ENCODE measurements at regions not wholly inside any gene's neighbourhood (a gene's known extent, or its start where the extent isn't known, plus 50 kb on each side); places are given as distances from the start of the nearest gene placed in this dataset.

DNA sequence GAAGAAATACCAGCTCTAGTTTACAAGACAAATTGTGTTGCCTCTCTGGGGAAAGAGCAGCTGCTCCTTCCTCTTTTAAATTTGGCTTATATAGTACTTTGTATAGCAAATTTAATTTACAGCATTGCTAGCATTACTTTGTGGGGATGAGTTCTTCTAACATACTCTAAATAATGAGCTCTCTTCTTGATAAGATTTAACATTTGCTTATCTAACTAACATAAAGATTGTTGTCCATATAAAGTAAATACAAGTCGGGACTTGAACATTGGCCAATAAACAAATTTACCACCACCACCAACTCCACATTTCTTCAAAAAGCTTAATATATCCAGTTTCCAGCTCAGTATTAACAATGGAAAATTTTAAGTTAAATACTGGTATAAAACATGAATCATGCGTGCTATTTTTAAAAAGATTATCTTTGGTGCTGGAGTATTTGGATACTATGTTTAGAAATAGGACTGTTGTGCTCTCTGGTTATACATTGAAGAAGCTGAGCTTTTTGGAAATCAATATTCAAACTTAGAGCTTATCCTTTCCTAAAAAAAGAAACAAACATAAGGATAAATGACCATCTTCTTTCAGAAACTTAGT is 1146.9 kb upstream of the GJE1 start:
- H3K4me3 ChIP-seq (ENCODE audit: low read depth, low read length): no peak overlapping the region
- TF ChIP-seq, protein P1, sequence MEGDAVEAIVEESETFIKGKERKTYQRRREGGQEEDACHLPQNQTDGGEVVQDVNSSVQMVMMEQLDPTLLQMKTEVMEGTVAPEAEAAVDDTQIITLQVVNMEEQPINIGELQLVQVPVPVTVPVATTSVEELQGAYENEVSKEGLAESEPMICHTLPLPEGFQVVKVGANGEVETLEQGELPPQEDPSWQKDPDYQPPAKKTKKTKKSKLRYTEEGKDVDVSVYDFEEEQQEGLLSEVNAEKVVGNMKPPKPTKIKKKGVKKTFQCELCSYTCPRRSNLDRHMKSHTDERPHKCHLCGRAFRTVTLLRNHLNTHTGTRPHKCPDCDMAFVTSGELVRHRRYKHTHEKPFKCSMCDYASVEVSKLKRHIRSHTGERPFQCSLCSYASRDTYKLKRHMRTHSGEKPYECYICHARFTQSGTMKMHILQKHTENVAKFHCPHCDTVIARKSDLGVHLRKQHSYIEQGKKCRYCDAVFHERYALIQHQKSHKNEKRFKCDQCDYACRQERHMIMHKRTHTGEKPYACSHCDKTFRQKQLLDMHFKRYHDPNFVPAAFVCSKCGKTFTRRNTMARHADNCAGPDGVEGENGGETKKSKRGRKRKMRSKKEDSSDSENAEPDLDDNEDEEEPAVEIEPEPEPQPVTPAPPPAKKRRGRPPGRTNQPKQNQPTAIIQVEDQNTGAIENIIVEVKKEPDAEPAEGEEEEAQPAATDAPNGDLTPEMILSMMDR (IDR thresholded peaks at IDR 0.05; ENCODE audit: insufficient read depth, low read depth, low read length, missing control alignments): no peak
- DNase-seq (ENCODE audit: low read depth): no peak

DNA sequence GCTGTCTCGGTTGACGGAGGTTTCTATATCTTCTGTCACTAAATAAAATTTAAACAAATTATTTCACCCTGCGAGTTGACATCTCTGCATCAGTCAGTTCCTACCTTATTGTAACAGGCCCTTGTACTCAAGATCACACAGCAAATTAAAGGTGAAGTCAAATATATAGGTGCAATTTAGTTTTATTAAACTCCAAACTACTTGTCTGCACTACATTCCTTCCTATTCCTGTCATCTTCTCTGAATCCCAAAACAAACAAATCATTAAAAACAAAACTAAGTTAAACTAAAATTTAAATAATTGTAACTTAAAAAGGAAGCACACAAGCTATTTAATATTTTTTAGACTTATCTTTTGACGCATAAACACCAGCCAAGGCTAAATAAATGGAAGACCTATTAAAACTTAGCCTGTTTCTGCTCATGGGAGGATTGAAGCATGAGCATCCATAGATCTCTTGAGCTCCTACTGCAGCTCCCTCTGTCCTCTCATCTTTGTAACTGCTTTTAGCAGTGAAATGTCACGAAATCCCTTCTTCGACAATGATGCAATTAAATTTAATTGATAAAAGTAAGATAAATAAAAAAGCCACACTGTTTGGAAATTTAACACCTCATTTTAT is 1152.3 kb upstream of the GJE1 start:
- no peak for DNase-seq (ENCODE audit: low read depth)
- H3K4me3 ChIP-seq (ENCODE audit: low read depth, low read length): no peak overlapping the region

DNA sequence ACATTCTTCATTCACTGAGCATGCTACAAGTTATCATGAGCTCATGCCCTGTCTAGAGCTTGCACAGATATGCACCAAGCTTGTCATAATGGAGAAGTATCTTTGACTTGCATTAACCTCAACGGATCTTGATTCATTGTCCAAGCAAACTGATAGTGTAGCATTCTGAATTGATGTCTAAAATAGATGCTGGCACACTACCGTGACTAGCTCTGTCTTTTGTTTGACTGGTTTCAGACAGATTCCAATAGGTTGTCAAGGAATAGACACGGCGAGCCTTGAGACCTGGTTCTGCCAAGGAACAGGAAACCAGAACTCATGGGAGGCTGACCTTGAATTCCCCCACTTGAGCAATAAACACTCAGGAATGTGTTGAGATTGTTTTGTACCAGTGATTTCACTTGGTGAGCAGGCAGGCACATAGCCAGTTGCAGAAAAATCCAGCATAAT is 1153.1 kb upstream of the GJE1 start:
- DNase-seq (ENCODE audit: low read depth): no peak
- TF ChIP-seq, protein P1 (IDR thresholded peaks at IDR 0.05; ENCODE audit: insufficient read depth, low read depth, low read length, missing control alignments): no peak
- no peak overlapping the region for H3K4me3 ChIP-seq (ENCODE audit: low read depth, low read length)

More for the DNA sequence above, 1152.3 kb upstream of the GJE1 start:
- TF ChIP-seq, protein P1 (IDR thresholded peaks at IDR 0.05; ENCODE audit: insufficient read depth, low read depth, low read length, missing control alignments): no peak

DNA sequence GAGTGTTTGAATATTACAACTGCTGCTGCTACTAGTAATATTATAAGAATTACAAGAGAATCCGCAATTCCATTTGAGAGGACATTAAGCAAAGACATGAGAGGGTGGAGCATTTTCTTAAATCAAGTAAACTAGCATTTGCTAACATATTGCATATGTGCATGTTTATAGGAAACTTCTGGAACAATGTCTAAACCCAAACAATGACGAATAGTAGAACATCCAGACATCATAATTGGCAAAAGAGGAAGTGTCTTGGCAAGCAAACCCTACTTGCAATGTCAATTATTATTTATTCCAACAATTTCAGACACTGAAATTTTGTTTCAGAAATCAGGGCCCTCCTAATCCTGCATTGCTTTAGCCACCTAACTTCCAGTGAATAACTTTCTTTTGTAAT is 1155.3 kb upstream of the GJE1 start:
- H3K4me3 ChIP-seq (ENCODE audit: low read depth, low read length): no peak overlapping the region
- no peak for DNase-seq (ENCODE audit: low read depth)
- TF ChIP-seq, protein P1 (IDR thresholded peaks at IDR 0.05; ENCODE audit: insufficient read depth, low read depth, low read length, missing control alignments): no peak

DNA sequence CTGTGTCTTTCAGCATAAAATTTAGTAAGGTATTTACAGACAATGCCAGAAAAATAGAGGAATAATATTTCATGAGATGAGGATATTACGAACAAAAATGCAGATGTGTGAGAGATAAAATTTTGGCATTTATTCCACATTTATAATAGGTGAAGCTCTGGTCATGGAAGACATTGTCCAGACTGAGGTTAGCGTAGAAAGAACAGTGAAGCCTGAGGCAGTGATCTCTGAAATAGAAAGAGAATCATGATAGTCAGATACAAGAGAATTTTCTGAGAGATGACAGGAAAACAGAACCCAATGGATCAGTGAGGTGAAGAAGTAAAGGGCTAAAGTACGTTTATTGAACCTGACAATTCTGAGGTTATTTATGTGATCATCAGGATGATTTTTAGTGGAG is 1155.9 kb upstream of the GJE1 start:
- no peak overlapping the region for H3K4me3 ChIP-seq (ENCODE audit: low read depth, low read length)

GRCh38 chr6:140970485-140970884 is 1162.2 kb upstream of the GJE1 start:
- TF ChIP-seq, protein P1 (IDR thresholded peaks at IDR 0.05; ENCODE audit: insufficient read depth, low read depth, low read length, missing control alignments): no peak
- H3K4me3 ChIP-seq (ENCODE audit: low read depth, low read length): no peak overlapping the region
- DNase-seq (ENCODE audit: low read depth): no peak

More for the DNA sequence above, 1155.9 kb upstream of the GJE1 start:
- TF ChIP-seq, protein P1 (IDR thresholded peaks at IDR 0.05; ENCODE audit: insufficient read depth, low read depth, low read length, missing control alignments): no peak
- DNase-seq (ENCODE audit: low read depth): no peak

- H3K4me3 ChIP-seq (ENCODE audit: low read depth, low read length): no peak overlapping the region
- DNase-seq (ENCODE audit: low read depth): no peak
- TF ChIP-seq, protein P1 (IDR thresholded peaks at IDR 0.05; ENCODE audit: insufficient read depth, low read depth, low read length, missing control alignments): no peak
These were observed 1164.7 kb upstream of the GJE1 start for GRCh38 chr6:140968062-140968461.

Data from GM12865 (cell line).